K562 (cell line): ENCODE measurements at regions not wholly inside any gene's neighbourhood (a gene's known extent, or its start where the extent isn't known, plus 50 kb on each side); places are given as distances from the start of the nearest gene placed in this dataset.

Experiments used
- BRD4 ChIP-seq: fragments of 200-600 bp; sonication (generic); IDR thresholded peaks from 2 replicates; pipeline ENCODE4 v1.6.1; 2017; ENCODE audit warnings: inconsistent platforms
- CHD1 ChIP-seq: fragments of 200-600 bp; sonication (generic); IDR thresholded peaks from one replicate; pipeline ENCODE4 v1.6.1; 2012; ENCODE audit warnings: mild to moderate bottlenecking, moderate library complexity, low read length, inconsistent platforms
- EHMT2 ChIP-seq: fragments of 450-650 bp; IDR thresholded peaks from 2 replicates; pipeline ENCODE4 v1.6.1; 2018; ENCODE audit warnings: antibody characterized with exemption
- EZH2 ChIP-seq: IDR thresholded peaks from 2 replicates; pipeline ENCODE4 v1.6.1; 2012; ENCODE audit warnings: low read depth, mild to moderate bottlenecking, inconsistent platforms, low read length, borderline replicate concordance
- FIP1L1 ChIP-seq: fragments of 200-400 bp; formaldehyde crosslinking; IDR thresholded peaks from 2 replicates; pipeline ENCODE4 v1.6.1; 2018; ENCODE audit warnings: mild to moderate bottlenecking, low read depth, low read length; ENCODE audit not compliant: poor library complexity, severe bottlenecking
- HDGF ChIP-seq: fragments of 450-650 bp; IDR thresholded peaks from 2 replicates; pipeline ENCODE4 v1.6.1; 2016
- HNRNPL ChIP-seq: fragments of 200-400 bp; formaldehyde crosslinking; IDR thresholded peaks from 2 replicates; pipeline ENCODE4 v1.6.1; 2017; ENCODE audit warnings: low read depth, mild to moderate bottlenecking, low read length
- HOXB6 ChIP-seq: fragments of 250-450 bp; sonication (Bioruptor Pico); IDR thresholded peaks from 2 replicates; pipeline ENCODE4 v1.5.1; 2022; ENCODE audit warnings: mild to moderate bottlenecking, borderline replicate concordance
- MAFK ChIP-seq: IDR thresholded peaks from 2 replicates; pipeline ENCODE4 v1.6.1; 2011; ENCODE audit warnings: low read length, improper control_type of control experiment
- MCM3 ChIP-seq: fragments of 450-650 bp; IDR thresholded peaks from 2 replicates; pipeline ENCODE4 v1.6.1; 2016
- MTA2 ChIP-seq: fragments of 450-650 bp; IDR thresholded peaks from 2 replicates; pipeline ENCODE4 v1.6.1; 2016; ENCODE audit warnings: low read depth
- MTF1 ChIP-seq: fragments of 250-450 bp; sonication (Bioruptor Pico); IDR thresholded peaks from 2 replicates; pipeline ENCODE4 v1.9.0; 2021; ENCODE audit warnings: moderate library complexity, mild to moderate bottlenecking, inconsistent platforms, borderline replicate concordance
- NBN ChIP-seq: fragments of 450-650 bp; IDR thresholded peaks from 2 replicates; pipeline ENCODE4 v1.6.1; 2016; ENCODE audit warnings: low read depth, mild to moderate bottlenecking
- NCOA4 ChIP-seq: fragments of 450-650 bp; IDR thresholded peaks from 2 replicates; pipeline ENCODE4 v1.6.1; 2018; ENCODE audit warnings: mild to moderate bottlenecking; ENCODE audit not compliant: partially characterized antibody
- PCBP2 ChIP-seq: fragments of 200-400 bp; formaldehyde crosslinking; IDR thresholded peaks from 2 replicates; pipeline ENCODE4 v1.6.1; 2018; ENCODE audit warnings: low read length, low read depth, mild to moderate bottlenecking, moderate library complexity; ENCODE audit not compliant: poor library complexity, severe bottlenecking
- RBM25 ChIP-seq: fragments of 200-400 bp; formaldehyde crosslinking; IDR thresholded peaks from 2 replicates; pipeline ENCODE4 v1.6.1; 2018; ENCODE audit warnings: low read length, low read depth, moderate library complexity; ENCODE audit not compliant: severe bottlenecking
- SPI1 ChIP-seq: IDR thresholded peaks from 2 replicates; pipeline ENCODE4 v1.6.1; 2011; ENCODE audit warnings: low read depth, low read length, control low read depth, borderline replicate concordance
- SRSF1 ChIP-seq: fragments of 200-400 bp; formaldehyde crosslinking; IDR thresholded peaks from 2 replicates; pipeline ENCODE4 v1.6.1; 2017; ENCODE audit warnings: mild to moderate bottlenecking, low read depth, low read length, moderate library complexity
- TAL1 ChIP-seq: fragments of 450-650 bp; IDR thresholded peaks from 2 replicates; pipeline ENCODE4 v1.6.1; 2016; ENCODE audit warnings: mild to moderate bottlenecking
- ZC3H11A ChIP-seq: IDR thresholded peaks from 2 replicates; pipeline ENCODE4 v1.6.1; 2012; ENCODE audit warnings: low read depth, low read length, improper control_type of control experiment
- ZFX ChIP-seq: sonication (generic); formaldehyde crosslinking; IDR thresholded peaks from 2 replicates; pipeline ENCODE4 v1.8.0; 2022; ENCODE audit warnings: mild to moderate bottlenecking, missing genetic modification reagents, moderate library complexity
- ZKSCAN1 ChIP-seq: fragments of 150-350 bp; IDR thresholded peaks from 2 replicates; pipeline ENCODE4 v1.6.1; 2016; ENCODE audit warnings: low read depth, low read length
- ZKSCAN8 ChIP-seq: fragments of 200-800 bp; sonication (Bioruptor generic); IDR thresholded peaks from 2 replicates; pipeline ENCODE4 v1.6.1; 2016; ENCODE audit warnings: missing genetic modification characterization, missing compliant biosample characterization
- ZNF165 ChIP-seq: fragments of 250-450 bp; sonication (Bioruptor Pico); IDR thresholded peaks from 2 replicates; pipeline ENCODE4 v1.4.0; 2020; ENCODE audit warnings: borderline replicate concordance
- ZNF561 ChIP-seq: fragments of 450-650 bp; formaldehyde crosslinking; conservative IDR thresholded peaks from 2 replicates; pipeline ENCODE4 v1.4.0; 2020; ENCODE audit warnings: mild to moderate bottlenecking, moderate library complexity
- TF ChIP-seq, protein P1 (sequence below): fragments of 250-450 bp; sonication (Bioruptor Pico); IDR thresholded peaks from 2 replicates; pipeline ENCODE4 v1.5.0; 2020; ENCODE audit warnings: mild to moderate bottlenecking
- TF ChIP-seq, protein P2 (sequence below): sonication (generic); formaldehyde crosslinking; IDR thresholded peaks from 2 replicates; pipeline ENCODE4 v1.8.1; 2023; ENCODE audit warnings: mild to moderate bottlenecking, missing genetic modification reagents
- TF ChIP-seq, protein P3 (sequence below): fragments of 250-450 bp; sonication (Bioruptor Pico); IDR thresholded peaks from 2 replicates; pipeline ENCODE4 v1.9.0; 2021; ENCODE audit warnings: mild to moderate bottlenecking

DNA sequence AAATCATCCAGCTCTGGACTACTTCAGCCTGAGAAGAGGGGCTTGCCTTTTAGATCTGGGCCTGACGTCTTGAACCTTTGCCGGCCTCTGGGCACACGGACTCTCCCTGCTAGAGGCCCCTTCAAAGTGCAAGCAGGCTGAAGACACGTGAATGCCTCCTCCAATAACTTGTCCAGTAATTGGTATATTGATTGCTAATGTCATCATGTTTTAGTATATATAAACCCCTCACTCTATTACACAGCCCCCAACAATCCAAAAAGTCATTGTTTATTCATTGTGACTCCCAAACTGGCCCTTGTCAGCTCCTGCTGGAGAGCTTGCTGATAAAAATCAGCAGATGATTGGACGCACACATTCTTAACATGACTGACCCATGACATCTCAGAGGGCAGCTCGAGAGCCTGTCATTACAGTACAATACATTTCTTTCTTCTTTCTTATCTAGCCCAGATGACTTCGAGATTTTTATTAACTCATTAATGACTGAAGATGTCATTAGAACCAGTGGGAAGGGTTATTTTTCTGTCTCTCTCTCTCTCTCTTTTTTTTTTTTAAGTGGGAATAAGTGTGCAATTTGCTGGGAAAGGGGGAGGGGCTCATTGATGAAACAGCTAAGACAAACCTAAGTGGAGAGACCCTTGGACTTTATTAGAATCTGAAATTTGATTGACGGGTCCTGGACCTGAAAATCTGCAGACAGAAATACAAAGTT is 65.5 kb upstream of the NR2F2 start (continued):
- no peak for TF ChIP-seq EHMT2
- TF ChIP-seq ZC3H11A, result no peak
- TF ChIP-seq HDGF, result no peak
- TF ChIP-seq, protein P1, sequence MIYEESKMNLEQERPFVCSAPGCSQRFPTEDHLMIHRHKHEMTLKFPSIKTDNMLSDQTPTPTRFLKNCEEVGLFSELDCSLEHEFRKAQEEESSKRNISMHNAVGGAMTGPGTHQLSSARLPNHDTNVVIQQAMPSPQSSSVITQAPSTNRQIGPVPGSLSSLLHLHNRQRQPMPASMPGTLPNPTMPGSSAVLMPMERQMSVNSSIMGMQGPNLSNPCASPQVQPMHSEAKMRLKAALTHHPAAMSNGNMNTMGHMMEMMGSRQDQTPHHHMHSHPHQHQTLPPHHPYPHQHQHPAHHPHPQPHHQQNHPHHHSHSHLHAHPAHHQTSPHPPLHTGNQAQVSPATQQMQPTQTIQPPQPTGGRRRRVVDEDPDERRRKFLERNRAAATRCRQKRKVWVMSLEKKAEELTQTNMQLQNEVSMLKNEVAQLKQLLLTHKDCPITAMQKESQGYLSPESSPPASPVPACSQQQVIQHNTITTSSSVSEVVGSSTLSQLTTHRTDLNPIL (CRISPR knock-in tag), result no peak
- TF ChIP-seq ZKSCAN1, result no peak
- TF ChIP-seq MCM3, result no peak
- no peak for TF ChIP-seq ZNF561
- TF ChIP-seq, protein P2, sequence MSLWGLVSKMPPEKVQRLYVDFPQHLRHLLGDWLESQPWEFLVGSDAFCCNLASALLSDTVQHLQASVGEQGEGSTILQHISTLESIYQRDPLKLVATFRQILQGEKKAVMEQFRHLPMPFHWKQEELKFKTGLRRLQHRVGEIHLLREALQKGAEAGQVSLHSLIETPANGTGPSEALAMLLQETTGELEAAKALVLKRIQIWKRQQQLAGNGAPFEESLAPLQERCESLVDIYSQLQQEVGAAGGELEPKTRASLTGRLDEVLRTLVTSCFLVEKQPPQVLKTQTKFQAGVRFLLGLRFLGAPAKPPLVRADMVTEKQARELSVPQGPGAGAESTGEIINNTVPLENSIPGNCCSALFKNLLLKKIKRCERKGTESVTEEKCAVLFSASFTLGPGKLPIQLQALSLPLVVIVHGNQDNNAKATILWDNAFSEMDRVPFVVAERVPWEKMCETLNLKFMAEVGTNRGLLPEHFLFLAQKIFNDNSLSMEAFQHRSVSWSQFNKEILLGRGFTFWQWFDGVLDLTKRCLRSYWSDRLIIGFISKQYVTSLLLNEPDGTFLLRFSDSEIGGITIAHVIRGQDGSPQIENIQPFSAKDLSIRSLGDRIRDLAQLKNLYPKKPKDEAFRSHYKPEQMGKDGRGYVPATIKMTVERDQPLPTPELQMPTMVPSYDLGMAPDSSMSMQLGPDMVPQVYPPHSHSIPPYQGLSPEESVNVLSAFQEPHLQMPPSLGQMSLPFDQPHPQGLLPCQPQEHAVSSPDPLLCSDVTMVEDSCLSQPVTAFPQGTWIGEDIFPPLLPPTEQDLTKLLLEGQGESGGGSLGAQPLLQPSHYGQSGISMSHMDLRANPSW (CRISPR knock-in tag), result no peak
- TF ChIP-seq FIP1L1, result no peak
- no peak for TF ChIP-seq RBM25
- TF ChIP-seq CHD1, result no peak
- no peak for TF ChIP-seq HNRNPL
- 0 out of 2 replicates have a peak, but pooled peaks have one; percentile 6 for TF ChIP-seq MTA2
- TF ChIP-seq MAFK, result no peak
- no peak for TF ChIP-seq ZFX
- TF ChIP-seq MTF1 (CRISPR knock-in tag), result no peak
- TF ChIP-seq SRSF1, result no peak
- TF ChIP-seq, protein P3, sequence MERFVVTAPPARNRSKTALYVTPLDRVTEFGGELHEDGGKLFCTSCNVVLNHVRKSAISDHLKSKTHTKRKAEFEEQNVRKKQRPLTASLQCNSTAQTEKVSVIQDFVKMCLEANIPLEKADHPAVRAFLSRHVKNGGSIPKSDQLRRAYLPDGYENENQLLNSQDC (CRISPR knock-in tag), result no peak
- no peak for TF ChIP-seq EZH2
- TF ChIP-seq NCOA4, result no peak
- TF ChIP-seq BRD4, result no peak
- no peak for TF ChIP-seq PCBP2
- TF ChIP-seq SPI1, result no peak
- no peak for TF ChIP-seq ZNF165 (CRISPR knock-in tag)
- no peak for TF ChIP-seq ZKSCAN8 (CRISPR knock-in tag)
- no peak for TF ChIP-seq HOXB6 (CRISPR knock-in tag)
- 0 out of 2 replicates have a peak, but pooled peaks have one; percentile 3 for TF ChIP-seq TAL1
- TF ChIP-seq NBN, result no peak
